IPS DF 4.7 (cell line): ENCODE measurements at regions not wholly inside any gene's neighbourhood (a gene's known extent, or its start where the extent isn't known, plus 50 kb on each side); places are given as distances from the start of the nearest gene placed in this dataset.

Experiments used
- DNase-seq: peaks from one replicate; pipeline ENCODE4 v3.0.0-alpha.2; 2013; ENCODE audit warnings: low spot score; ENCODE audit errors: extremely low read depth

DNA sequence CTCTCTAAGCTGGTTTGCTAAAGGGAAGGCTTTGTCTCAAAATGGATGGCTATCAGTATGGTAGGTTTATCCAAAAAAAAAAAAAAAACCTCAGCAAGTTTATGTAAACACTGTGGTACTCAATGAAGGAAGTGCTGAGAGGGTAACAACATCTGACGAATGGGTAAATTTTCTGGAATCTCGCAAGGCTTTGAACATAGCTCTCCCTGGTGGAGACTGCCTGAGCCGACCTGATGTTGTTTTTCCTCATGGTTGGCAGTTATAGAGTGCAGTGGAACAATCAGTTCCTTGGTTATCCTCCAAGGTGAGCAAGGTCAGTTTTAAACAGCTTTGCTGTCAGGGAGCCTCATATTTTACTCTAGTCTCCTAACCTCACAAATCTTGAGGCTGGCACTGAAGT lies 94.6 kb downstream of the ZPLD1 start:
- DNase-seq: peak; percentile 14

DNA sequence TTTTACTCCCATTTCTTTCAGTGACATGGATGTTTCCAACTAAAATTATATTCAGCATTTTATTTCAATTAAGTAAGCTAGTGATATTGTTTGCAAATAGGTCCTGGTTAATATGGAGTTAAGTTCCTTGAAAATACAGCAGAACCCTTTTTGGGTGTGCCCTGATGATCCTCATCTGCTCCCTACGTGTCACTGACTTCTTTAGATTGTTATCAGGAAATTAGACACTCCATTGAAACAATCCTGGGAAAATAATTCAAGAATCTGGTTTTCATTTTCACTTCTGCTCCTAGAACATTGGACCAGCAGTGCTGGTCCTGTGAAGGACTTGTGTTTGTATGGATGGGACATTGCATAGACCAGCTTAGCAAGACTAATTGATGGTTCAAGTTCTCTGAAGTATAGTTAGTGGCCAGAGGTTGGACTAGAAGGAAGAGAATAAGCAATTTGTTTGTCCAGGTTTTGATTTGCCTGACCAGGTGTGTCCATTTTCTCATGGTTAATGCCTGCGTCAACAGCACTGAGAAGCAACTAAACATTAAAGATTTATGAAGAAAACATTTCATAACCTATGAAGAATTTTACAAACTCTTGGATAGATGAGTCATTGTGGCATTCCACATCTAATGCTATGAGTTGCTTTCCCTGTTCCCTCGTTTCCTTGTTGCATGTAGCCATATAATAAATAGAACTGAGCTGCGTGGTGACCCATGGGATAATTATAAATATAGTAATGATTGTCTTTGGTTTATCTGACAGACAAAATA lies 95.8 kb downstream of the ZPLD1 start:
- DNase-seq: no peak

DNA sequence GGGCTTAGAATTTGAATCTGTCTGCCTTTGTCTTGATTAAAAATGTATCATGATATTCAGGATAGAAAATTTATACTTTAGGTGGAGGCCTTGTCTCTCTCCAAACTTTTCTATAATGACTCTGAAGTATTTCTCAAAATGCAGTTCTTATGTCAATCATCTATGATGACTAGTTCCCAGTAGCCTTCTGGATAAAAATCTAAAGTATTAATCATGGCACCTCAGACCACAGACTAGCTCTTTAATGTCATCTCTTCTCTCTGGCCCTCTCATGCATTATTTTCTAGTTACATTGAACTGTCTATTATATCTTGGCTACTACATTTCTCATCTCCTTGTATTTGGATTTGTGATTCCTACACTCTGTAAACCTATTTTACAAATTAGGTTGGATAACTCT lies 96.9 kb downstream of the ZPLD1 start:
- no peak for DNase-seq

GRCh38 chr3:102532901-102533300 lies 98.1 kb downstream of the ZPLD1 start:
- DNase-seq: no peak

- no peak for DNase-seq
Measured at GRCh38 chr3:102533784-102534183, 99.0 kb downstream of the ZPLD1 start.

DNA sequence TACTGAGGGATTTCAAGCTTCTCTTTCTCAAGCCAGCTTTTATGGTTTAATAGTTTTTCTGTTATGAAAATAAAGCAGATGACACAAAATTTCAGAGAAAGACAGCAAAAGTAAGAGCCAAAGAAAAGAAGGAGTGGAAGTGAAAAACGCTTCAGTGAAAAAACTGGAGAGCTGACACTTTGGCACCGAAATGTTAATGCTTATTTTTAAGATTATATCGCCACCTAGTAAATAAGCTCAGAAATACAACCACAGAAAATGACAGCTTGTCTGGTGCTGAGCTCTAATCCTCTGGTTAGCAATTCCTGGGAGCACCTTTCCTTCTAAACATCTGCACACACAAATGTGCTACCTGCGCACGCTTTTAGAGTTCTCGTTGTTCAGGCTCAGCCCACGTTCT lies 101.6 kb downstream of the ZPLD1 start:
- peak; percentile 11 for DNase-seq

GRCh38 chr3:102537123-102537522 lies 102.3 kb downstream of the ZPLD1 start:
- DNase-seq: no peak

GRCh38 chr3:102544741-102545140 lies 109.9 kb downstream of the ZPLD1 start:
- no peak for DNase-seq

DNA sequence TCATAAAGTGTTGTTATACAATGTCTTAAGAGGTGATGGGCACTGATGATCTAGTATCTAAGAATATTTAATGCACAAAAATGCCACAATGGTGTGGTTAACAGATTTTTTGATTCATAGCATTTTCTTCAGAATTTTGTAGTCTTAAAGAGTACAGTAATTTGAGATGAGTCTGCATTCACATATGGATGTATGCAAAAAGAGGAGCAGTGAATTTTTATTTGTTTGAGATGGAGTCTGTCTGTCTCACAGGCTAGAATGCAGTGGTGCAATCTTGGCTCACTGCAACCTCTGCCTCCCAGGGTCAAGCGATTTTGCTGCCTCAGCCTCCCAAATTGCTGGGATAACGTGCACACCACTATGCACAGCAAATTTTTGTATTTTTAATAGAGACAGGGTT lies 110.5 kb downstream of the ZPLD1 start:
- no peak for DNase-seq

- DNase-seq: no peak
Measured at GRCh38 chr3:102553876-102554275, 119.1 kb downstream of the ZPLD1 start.

DNA sequence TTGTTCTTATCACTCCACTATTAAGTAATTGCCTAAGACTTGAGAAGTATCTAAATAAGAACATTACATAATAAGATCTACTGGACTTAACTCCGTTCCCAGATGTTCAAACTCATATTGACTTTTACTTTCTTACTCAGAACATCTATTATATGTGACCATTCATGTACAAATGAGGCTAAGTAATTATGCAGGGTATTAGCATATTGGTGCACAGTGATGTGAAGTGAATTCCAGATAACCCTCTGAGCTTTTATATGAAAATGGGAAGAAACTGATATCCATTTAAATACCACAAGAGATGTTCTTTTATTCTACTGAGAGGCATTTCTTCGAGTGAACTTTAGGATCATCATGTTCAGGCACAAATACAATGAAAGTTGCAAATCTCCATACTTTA lies 135.7 kb downstream of the ZPLD1 start:
- DNase-seq: no peak

- no peak for DNase-seq
Measured at GRCh38 chr3:102571006-102571405, 136.2 kb downstream of the ZPLD1 start.

DNA sequence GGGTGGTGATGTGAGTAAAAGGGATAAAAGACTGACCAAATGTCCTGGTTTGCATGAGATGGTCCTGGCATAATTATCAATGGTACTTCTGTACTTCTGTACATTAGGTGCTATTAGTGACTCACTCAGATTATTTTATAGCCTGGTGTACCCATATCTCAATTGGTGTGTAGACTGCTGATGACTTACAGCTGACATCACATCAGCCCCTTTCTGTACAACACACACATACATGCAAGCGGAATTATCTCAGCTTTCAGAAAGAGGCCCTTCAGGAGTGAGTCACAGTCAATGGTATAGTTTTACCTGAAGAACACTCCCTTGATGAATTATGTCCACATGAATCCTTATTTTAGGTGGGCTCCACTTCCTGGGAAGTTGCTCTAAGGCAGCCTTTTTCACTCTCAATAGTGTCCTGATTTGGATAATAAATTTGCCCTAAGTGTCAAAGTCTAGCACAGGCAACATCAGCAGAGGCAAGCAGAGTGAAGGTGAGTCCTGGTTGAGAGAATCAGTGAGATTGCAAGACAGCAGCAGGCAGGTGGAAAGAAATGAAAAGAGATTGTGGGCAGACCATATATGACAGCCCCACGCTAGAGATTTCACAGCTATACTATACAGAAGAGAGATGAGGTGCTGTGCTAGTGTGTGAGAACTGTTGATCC lies 137.0 kb downstream of the ZPLD1 start:
- DNase-seq: no peak

GRCh38 chr3:102573483-102574028 lies 138.7 kb downstream of the ZPLD1 start:
- DNase-seq: no peak

DNA sequence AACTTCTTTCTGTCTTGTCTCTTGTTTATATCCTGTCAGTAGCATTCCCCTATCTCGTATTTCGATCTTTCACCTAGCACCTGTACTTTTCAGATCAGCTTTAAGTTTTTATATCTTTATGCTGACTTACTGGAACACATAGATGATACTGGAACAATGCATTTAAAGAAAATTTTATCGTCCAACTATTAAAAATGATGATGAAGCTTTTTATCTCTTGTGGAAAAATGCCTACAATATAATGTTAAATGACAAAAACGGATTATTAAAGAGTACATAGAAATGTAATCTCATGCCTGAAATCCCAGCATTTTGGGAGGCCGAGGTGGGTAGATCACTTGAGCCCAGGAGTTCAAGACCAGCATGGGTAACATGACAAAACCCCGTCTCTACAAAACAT lies 139.5 kb downstream of the ZPLD1 start:
- no peak for DNase-seq

DNA sequence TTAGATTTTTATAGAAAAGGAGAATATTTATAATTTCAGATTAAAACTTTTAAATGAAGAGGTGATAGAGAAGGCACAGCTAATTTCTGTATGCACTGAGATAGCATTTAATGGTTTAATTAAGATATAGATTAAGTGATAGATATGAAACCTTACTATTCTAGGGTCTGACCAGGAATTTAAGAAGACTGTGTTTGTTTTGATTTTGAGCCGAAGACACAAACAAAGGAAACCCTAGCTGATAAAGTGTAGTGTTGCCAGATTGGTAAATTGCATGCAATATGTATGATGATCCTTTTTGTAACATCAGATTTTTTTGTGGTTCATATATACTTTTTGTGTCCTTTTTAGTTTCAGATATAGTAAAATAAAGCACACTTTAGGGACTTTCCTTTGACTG lies 141.8 kb downstream of the ZPLD1 start:
- no peak for DNase-seq

DNA sequence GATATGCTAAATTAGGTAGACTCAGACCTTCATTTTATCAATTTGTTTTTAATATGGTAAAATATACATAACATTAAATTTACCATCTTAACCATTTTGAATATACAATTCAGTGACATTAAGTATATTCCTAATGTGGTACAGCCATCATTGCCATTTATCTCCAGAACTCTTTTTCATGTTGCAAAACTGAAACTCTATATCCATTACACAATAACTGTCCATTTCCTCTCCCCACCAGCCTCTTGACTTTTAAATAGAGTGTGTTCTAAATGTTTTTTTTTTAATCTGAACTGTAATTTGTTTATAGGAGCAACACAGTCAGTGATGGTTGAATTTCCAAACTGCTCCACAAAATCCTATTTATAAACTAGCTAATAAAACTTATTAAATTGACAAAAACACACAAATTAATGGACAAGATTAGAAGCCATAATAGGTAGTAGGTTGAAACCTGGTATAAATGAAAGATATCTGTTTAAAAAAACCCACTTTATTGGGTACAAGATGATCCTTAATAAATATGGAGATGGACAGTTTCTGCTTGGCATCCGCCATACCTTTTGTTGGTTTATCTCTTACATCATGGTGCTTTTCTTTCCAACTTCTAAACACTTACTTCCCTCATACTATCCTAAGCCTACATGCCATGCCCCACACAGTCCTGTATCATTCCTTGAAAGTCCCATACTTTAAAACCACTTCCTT lies 142.4 kb downstream of the ZPLD1 start:
- DNase-seq: no peak

- no peak for DNase-seq
Measured at GRCh38 chr3:102580760-102581159, 145.9 kb downstream of the ZPLD1 start.

DNA sequence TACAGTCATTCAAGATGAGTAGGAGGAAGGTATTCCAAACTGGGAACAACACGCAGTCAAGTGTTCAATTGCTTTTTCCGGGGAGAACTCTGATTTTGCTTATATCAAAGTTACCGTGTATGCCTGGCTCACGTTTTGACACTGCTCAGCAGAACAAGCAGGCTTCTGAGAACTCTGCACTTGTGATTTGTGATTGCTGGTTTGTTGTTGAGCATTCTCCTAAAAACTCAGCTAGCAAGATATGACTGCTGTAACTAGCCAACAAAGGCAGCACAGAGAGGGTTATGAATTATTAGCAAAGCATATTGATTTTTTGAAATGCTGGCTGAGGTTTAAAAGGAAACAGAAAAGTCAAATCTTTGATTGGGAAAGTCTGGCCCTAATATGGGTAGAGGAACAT lies 151.7 kb downstream of the ZPLD1 start:
- no peak for DNase-seq

DNA sequence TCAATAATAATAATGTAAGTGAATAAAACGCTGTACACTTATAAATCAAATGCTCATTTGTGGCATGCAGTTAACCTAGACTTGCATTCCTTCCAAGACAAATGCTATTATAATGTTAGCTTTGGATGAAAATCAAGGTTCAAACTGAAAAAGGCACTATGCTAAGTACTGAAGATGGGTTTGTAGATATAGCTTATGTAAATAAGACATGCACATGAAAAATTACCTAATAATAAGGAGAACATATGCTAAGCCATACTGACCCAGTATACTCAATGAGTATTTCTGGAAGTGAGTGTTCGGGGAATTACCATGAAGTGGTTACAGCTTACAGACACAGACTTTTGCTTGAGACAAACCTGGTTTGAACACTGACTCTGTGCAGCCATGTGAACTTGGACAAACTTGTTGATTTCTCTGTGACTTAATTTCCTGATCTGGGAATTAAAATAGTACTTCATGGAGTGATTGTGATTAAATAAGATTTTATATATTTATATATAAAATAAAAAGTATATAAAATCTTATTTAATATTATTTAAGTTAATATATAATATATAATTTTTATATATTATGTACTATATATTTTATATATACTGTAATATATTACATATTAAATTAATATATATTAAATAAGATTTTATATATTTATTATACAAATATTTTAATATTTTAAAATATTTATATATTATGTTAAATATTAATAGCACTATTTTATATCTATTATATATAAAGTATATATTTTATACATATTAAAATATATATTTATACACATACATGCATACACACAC lies 159.2 kb downstream of the ZPLD1 start:
- DNase-seq: no peak

- DNase-seq: no peak
Measured at GRCh38 chr3:102595057-102595456, 160.2 kb downstream of the ZPLD1 start.
